ENCODE measurements at regions not wholly inside any gene's neighbourhood (a gene's known extent, or its start where the extent isn't known, plus 50 kb on each side); places are given as distances from the start of the nearest gene placed in this dataset.

DNA sequence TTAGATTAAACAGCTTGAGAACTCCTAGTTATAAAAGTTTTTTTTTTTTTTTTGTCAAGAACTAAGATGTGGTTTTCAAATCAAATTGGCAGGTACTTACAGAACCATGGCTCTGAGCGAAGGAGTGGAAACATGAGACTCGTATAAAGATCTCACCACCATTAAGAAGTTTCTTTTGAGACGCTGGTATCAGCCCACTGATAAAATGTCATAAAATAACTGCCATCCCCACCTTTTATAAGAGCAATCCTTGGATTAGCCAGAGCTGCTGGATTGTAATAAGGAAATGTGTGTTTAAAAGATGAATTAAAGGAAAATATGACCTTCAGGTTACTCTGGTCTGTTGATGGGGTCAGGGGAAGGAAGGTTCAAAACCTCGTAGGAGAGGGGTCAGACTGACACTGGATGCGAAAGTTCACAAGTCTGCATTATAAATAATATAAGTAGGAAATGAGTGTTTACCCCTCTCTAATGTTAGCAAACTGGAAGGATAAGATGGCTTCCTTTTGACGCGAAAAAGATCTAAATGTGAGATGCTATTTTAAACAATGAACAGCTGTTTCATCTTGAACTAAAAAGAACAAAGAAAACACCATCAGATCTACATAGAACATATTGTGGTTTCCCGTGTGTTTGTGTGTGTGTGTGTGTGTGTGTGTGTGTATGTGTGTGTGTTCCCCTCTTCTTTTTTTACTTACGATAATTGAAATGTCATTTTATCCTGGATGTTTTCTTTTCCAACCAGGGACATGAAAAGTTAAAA lies 386.8 kb upstream of the JAG1 start:
- Histone ChIP-seq H3K4me3 (ENCODE audit: low read length in 2 of 2) (no peak overlapping the region), H3K36me3 (ENCODE audit: control insufficient read depth in 2 of 2, insufficient read depth in 2 of 2, low read length in 1 of 2) (no peaks in the 10 kb centered on the region), H3K9me3 (ENCODE audit: control insufficient read depth in 2 of 2, insufficient read depth in 1 of 2, low read length in 1 of 2) (no peaks in the 10 kb centered on the region), H3K27me3 (ENCODE audit: control insufficient read depth in 2 of 2, insufficient read depth in 1 of 2, low read length in 1 of 2) (no peaks in the 10 kb centered on the region), H3K27ac (ENCODE audit: low read depth in 1 of 2, low read length in 1 of 2) (no peak overlapping the region), H3K4me1 (ENCODE audit: control insufficient read depth in 2 of 2, insufficient read depth in 2 of 2, low read length in 2 of 2) (no peaks in the 10 kb centered on the region)
- peak in 4 of 9 donors; percentile 4 to 57 (median 12) for DNase-seq (ENCODE audit: low read depth in 6 of 9, low spot score in 9 of 9)
- 64% methylated on average over 9 of the region's 9 CpGs for WGBS

DNA sequence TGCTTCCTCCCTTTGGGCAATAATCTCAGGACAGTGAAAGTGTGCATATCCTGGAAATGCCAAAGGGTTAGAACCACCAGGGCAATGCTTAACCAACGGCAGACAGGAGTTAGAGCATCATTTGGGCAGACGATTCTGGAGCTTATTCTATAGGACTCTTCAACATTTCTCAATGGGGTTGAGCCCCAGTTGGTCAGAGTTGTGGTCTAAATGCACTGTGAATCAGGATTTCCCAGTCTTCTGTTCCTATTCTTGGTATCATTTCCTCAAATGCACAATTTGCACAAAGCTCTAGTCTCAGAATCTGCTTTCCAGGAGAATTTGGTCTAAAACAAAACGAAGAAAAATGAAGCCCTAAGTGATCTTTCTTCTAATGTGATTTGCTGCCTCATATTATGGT lies 389.6 kb upstream of the JAG1 start:
- DNase-seq (ENCODE audit: low read depth in 6 of 9, low spot score in 9 of 9), result peak in 1 of 9 donors; percentile 1
- Histone ChIP-seq H3K4me1 (ENCODE audit: control insufficient read depth in 2 of 2, insufficient read depth in 2 of 2, low read length in 2 of 2) (no peaks in the 10 kb centered on the region), H3K36me3 (ENCODE audit: control insufficient read depth in 2 of 2, insufficient read depth in 2 of 2, low read length in 1 of 2) (no peaks in the 10 kb centered on the region), H3K27me3 (ENCODE audit: control insufficient read depth in 2 of 2, insufficient read depth in 1 of 2, low read length in 1 of 2) (no peaks in the 10 kb centered on the region), H3K27ac (ENCODE audit: low read depth in 1 of 2, low read length in 1 of 2) (no peak overlapping the region), H3K4me3 (ENCODE audit: low read length in 2 of 2) (no peak overlapping the region), H3K9me3 (ENCODE audit: control insufficient read depth in 2 of 2, insufficient read depth in 1 of 2, low read length in 1 of 2) (no peaks in the 10 kb centered on the region)
- WGBS, result 89% methylated on average over 3 of the region's 3 CpGs

DNA sequence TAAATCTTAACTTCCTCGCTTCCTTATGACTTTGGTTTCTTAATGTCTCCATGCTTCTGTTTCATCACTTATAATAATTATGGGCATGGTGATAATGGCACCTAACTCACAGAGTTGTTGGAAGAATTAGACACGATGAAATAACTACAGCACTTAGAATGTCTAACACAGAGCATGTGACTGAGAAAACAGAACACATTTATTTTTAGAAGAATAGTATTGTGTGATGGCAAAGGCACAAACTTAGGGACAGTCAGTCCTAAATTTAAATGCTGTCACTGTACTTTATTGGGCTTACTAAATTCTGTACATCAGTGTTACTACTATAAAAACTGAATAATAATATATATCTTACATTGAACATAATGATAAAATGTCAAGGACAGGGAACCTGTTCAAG lies 391.1 kb upstream of the JAG1 start:
- H3K27me3 ChIP-seq (ENCODE audit: control insufficient read depth in 2 of 2, insufficient read depth in 1 of 2, low read length in 1 of 2), result no peaks in the 10 kb centered on the region
- no peak for DNase-seq (ENCODE audit: low read depth in 6 of 9, low spot score in 9 of 9)
- no peaks in the 10 kb centered on the region for H3K9me3 ChIP-seq (ENCODE audit: control insufficient read depth in 2 of 2, insufficient read depth in 1 of 2, low read length in 1 of 2)
- H3K4me1 ChIP-seq (ENCODE audit: control insufficient read depth in 2 of 2, insufficient read depth in 2 of 2, low read length in 2 of 2), result no peaks in the 10 kb centered on the region
- 89% methylated on average over 2 of the region's 2 CpGs for WGBS
- H3K4me3 ChIP-seq (ENCODE audit: low read length in 2 of 2), result no peak overlapping the region
- H3K36me3 ChIP-seq (ENCODE audit: control insufficient read depth in 2 of 2, insufficient read depth in 2 of 2, low read length in 1 of 2), result no peaks in the 10 kb centered on the region
- no peak overlapping the region for H3K27ac ChIP-seq (ENCODE audit: low read depth in 1 of 2, low read length in 1 of 2)

DNA sequence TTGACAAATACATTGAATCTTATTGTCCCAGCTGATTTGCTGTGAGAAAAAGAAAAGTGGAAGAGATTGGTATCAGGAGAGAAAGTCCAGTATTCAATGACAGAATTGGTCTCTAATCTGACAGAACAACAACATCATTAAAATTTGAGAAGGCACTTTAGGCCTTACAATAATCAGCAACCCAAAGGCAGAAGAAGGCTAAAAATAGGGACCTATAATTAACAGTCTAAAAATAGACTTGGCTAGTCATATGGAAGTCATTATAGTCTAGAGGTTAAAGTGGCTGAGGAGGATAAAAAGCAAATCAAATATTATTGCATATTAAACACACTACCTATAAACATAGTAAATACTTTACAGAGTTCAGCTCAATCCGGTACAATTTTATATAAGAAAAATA lies 393.6 kb upstream of the JAG1 start:
- H3K36me3 ChIP-seq (ENCODE audit: control insufficient read depth in 2 of 2, insufficient read depth in 2 of 2, low read length in 1 of 2), result no peaks in the 10 kb centered on the region
- no peaks in the 10 kb centered on the region for H3K9me3 ChIP-seq (ENCODE audit: control insufficient read depth in 2 of 2, insufficient read depth in 1 of 2, low read length in 1 of 2)
- DNase-seq (ENCODE audit: low read depth in 6 of 9, low spot score in 9 of 9), result no peak
- H3K4me3 ChIP-seq (ENCODE audit: low read length in 2 of 2), result no peak overlapping the region
- H3K27me3 ChIP-seq (ENCODE audit: control insufficient read depth in 2 of 2, insufficient read depth in 1 of 2, low read length in 1 of 2), result no peaks in the 10 kb centered on the region
- H3K27ac ChIP-seq (ENCODE audit: low read depth in 1 of 2, low read length in 1 of 2), result no peak overlapping the region
- 96% methylated on average over 1 of the region's 1 CpG for WGBS
- H3K4me1 ChIP-seq (ENCODE audit: control insufficient read depth in 2 of 2, insufficient read depth in 2 of 2, low read length in 2 of 2), result no peaks in the 10 kb centered on the region

DNA sequence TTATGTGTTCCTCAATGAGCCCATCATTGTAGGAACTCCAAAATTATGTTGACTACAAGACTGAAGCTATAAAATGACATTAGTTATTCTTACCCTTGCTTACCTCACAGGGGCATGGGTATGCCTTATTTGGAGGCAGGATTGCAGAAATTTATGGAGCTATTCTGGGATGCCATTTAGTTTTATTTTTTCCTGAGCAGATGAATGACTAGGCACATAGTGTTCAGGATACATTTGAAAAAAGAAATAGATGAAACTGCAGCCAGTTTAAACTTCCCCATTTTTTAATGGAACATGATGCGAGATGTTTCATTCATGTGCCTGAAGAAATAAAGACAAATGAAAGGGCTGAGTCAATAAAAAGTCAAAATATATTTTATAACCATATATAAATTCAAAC lies 399.2 kb upstream of the JAG1 start:
- DNase-seq (ENCODE audit: low read depth in 6 of 9, low spot score in 9 of 9), result no peak
- Histone ChIP-seq H3K27me3 (ENCODE audit: control insufficient read depth in 2 of 2, insufficient read depth in 1 of 2, low read length in 1 of 2) (no peaks in the 10 kb centered on the region), H3K36me3 (ENCODE audit: control insufficient read depth in 2 of 2, insufficient read depth in 2 of 2, low read length in 1 of 2) (no peaks in the 10 kb centered on the region), H3K4me3 (ENCODE audit: low read length in 2 of 2) (no peak overlapping the region), H3K4me1 (ENCODE audit: control insufficient read depth in 2 of 2, insufficient read depth in 2 of 2, low read length in 2 of 2) (no peaks in the 10 kb centered on the region), H3K27ac (ENCODE audit: low read depth in 1 of 2, low read length in 1 of 2) (no peak overlapping the region), H3K9me3 (ENCODE audit: control insufficient read depth in 2 of 2, insufficient read depth in 1 of 2, low read length in 1 of 2) (no peaks in the 10 kb centered on the region)
- WGBS, result 76% methylated on average over 1 of the region's 1 CpG

DNA sequence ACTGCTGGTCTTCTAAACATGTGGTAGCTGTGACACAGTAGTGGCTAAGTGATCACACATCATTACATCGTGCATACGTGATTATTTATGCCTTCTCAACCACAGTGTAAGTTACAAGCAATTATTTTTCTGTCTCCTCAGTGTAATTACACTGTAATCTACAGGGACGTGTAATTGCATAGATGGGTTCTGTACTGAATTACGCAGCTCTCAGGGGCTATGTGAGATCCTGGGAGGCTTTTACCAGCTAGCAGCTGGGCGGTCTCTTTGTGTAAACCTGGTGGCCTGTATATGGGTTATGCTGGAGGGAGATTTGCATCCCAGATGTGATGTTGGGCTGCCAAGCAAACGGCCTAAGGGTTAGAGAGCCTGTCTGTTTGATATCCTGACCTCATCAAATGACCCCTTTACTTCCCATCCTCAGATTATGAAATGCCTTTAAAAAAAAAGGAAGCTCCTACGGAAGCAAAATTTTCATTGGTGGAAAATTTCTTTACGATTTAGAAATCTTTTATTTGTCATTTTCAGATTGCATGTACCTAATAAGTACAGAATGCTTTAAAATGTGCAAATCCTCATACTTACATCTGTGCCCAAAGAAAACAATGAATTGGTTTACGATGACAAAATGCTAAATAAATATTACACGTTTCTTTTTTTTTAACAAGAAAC lies 402.8 kb upstream of the JAG1 start:
- Histone ChIP-seq H3K4me3 (ENCODE audit: low read length in 2 of 2) (no peak overlapping the region), H3K9me3 (ENCODE audit: control insufficient read depth in 2 of 2, insufficient read depth in 1 of 2, low read length in 1 of 2) (no peaks in the 10 kb centered on the region), H3K36me3 (ENCODE audit: control insufficient read depth in 2 of 2, insufficient read depth in 2 of 2, low read length in 1 of 2) (no peaks in the 10 kb centered on the region), H3K27me3 (ENCODE audit: control insufficient read depth in 2 of 2, insufficient read depth in 1 of 2, low read length in 1 of 2) (no peaks in the 10 kb centered on the region), H3K27ac (ENCODE audit: low read depth in 1 of 2, low read length in 1 of 2) (no peak overlapping the region), H3K4me1 (ENCODE audit: control insufficient read depth in 2 of 2, insufficient read depth in 2 of 2, low read length in 2 of 2) (no peaks in the 10 kb centered on the region)
- DNase-seq (ENCODE audit: low read depth in 6 of 9, low spot score in 9 of 9), result no peak
- 83% methylated on average over 10 of the region's 10 CpGs for WGBS

DNA sequence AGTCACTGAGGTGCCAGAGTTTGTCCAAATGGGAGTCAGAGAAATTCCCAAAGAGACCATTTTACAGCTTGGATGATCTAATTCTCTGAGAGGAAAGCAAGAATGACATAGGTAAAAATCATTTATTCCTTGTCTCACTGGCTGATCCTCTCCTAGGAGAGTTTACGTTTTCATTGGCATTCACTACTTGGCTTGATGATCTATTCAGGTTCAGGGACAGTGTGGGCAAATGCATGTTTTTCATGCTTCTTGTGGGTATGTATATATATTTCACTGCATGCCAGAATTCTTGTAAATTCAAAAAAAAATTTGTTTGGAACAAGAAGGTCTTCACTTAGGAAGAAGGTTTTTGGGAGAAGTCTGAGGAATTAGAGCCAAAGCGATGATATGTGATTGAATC lies 403.4 kb upstream of the JAG1 start:
- Histone ChIP-seq H3K4me3 (ENCODE audit: low read length in 2 of 2) (no peak overlapping the region), H3K9me3 (ENCODE audit: control insufficient read depth in 2 of 2, insufficient read depth in 1 of 2, low read length in 1 of 2) (no peaks in the 10 kb centered on the region), H3K27ac (ENCODE audit: low read depth in 1 of 2, low read length in 1 of 2) (no peak overlapping the region), H3K36me3 (ENCODE audit: control insufficient read depth in 2 of 2, insufficient read depth in 2 of 2, low read length in 1 of 2) (no peaks in the 10 kb centered on the region), H3K4me1 (ENCODE audit: control insufficient read depth in 2 of 2, insufficient read depth in 2 of 2, low read length in 2 of 2) (no peaks in the 10 kb centered on the region), H3K27me3 (ENCODE audit: control insufficient read depth in 2 of 2, insufficient read depth in 1 of 2, low read length in 1 of 2) (no peaks in the 10 kb centered on the region)
- no peak for DNase-seq (ENCODE audit: low read depth in 6 of 9, low spot score in 9 of 9)
- WGBS, result 94% methylated on average over 2 of the region's 2 CpGs

DNA sequence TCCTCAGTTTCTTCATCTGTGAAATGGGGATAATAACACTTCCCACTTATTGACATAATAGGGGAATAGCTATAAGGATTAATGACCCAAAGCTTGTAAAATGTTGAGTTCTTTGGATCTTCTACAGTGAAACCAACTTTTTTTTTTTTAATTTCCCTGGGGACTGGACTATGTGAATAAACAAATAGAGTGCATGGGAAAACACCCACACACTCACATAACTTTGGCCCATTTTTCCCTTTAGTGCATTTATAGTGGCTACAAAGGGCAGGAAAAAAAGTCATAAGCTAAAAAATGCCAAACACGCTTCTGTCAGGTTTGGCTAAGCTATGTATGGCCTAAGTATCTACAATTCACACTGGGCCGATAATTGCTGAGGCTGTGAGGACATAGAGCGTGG lies 406.2 kb upstream of the JAG1 start:
- H3K9me3 ChIP-seq (ENCODE audit: control insufficient read depth in 2 of 2, insufficient read depth in 1 of 2, low read length in 1 of 2), result no peaks in the 10 kb centered on the region
- DNase-seq (ENCODE audit: low read depth in 6 of 9, low spot score in 9 of 9), result no peak
- 92% methylated on average over 3 of the region's 3 CpGs for WGBS
- H3K4me1 ChIP-seq (ENCODE audit: control insufficient read depth in 2 of 2, insufficient read depth in 2 of 2, low read length in 2 of 2), result no peaks in the 10 kb centered on the region
- H3K36me3 ChIP-seq (ENCODE audit: control insufficient read depth in 2 of 2, insufficient read depth in 2 of 2, low read length in 1 of 2), result no peaks in the 10 kb centered on the region
- no peak overlapping the region for H3K4me3 ChIP-seq (ENCODE audit: low read length in 2 of 2)
- H3K27me3 ChIP-seq (ENCODE audit: control insufficient read depth in 2 of 2, insufficient read depth in 1 of 2, low read length in 1 of 2), result no peaks in the 10 kb centered on the region
- H3K27ac ChIP-seq (ENCODE audit: low read depth in 1 of 2, low read length in 1 of 2), result no peak overlapping the region

DNA sequence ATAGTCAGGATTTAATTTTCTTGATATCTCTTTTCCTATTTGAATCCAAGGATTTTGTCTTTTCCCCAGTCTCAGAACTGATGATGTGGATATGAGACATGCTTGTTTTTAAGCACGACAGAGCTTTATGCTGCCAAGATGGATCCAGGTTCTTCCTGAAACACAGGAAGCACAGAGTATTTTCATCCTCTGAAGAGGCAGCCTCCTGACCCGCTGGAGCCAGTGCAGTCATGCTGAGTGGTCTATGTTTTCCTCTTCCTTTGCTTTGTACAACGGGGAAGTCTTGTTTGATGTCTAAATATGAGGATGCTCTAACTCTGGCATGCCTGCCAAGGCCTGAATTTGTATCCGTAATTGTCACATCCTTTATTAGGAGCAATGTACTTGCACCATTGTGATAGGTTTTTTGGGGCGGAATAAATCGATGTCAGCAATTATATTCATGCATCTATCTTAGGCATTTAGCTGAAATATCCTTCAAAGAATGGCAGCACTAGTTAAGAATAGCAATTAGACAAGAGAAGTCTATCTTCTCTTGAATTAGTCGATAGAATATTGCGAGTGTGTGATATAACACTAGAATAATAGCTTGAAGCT lies 407.1 kb upstream of the JAG1 start:
- 88% methylated on average over 8 of the region's 8 CpGs for WGBS

More for the DNA sequence above, 407.1 kb upstream of the JAG1 start:
- Histone ChIP-seq H3K4me3 (ENCODE audit: low read length in 2 of 2) (no peak overlapping the region), H3K9me3 (ENCODE audit: control insufficient read depth in 2 of 2, insufficient read depth in 1 of 2, low read length in 1 of 2) (no peaks in the 10 kb centered on the region), H3K27ac (ENCODE audit: low read depth in 1 of 2, low read length in 1 of 2) (no peak overlapping the region), H3K36me3 (ENCODE audit: control insufficient read depth in 2 of 2, insufficient read depth in 2 of 2, low read length in 1 of 2) (no peaks in the 10 kb centered on the region), H3K4me1 (ENCODE audit: control insufficient read depth in 2 of 2, insufficient read depth in 2 of 2, low read length in 2 of 2) (no peaks in the 10 kb centered on the region), H3K27me3 (ENCODE audit: control insufficient read depth in 2 of 2, insufficient read depth in 1 of 2, low read length in 1 of 2) (no peaks in the 10 kb centered on the region)
- DNase-seq (ENCODE audit: low read depth in 6 of 9, low spot score in 9 of 9), result no peak
